MM.1S (cell line): ENCODE measurements at regions not wholly inside any gene's neighbourhood (a gene's known extent, or its start where the extent isn't known, plus 50 kb on each side); places are given as distances from the start of the nearest gene placed in this dataset.

Experiments
- DNase-seq: peaks from one replicate; pipeline ENCODE4 v3.0.0-alpha.2; 2015
- H2AFZ ChIP-seq: fragments of 300-600 bp; sonication (generic); 2 replicates; pipeline ENCODE4 v1.6.0; 2016; ENCODE audit warnings: antibody characterized with exemption, low read length
- H3F3A ChIP-seq: fragments of 300-600 bp; sonication (generic); 2 replicates; pipeline ENCODE4 v1.6.1; 2016; ENCODE audit warnings: mild to moderate bottlenecking, antibody characterized with exemption, low read length, moderate library complexity, mixed read lengths; ENCODE audit not compliant: insufficient read depth
- H3K27ac ChIP-seq: fragments of 300-600 bp; sonication (generic); 2 replicates; pipeline ENCODE4 v1.5.1; 2016; ENCODE audit warnings: mild to moderate bottlenecking, low read length
- H3K27me3 ChIP-seq: fragments of 300-600 bp; sonication (generic); replicated peaks from 2 replicates; pipeline ENCODE4 v1.6.0; 2016; ENCODE audit warnings: low read length; ENCODE audit not compliant: insufficient read depth
- H3K36me3 ChIP-seq: fragments of 300-600 bp; sonication (generic); replicated peaks from 2 replicates; pipeline ENCODE4 v1.6.1; 2016; ENCODE audit warnings: mild to moderate bottlenecking, low read length, mixed read lengths; ENCODE audit not compliant: insufficient read depth
- H3K4me1 ChIP-seq: fragments of 300-600 bp; sonication (generic); 2 replicates; pipeline ENCODE4 v1.6.1; 2016; ENCODE audit warnings: low read length, mixed read lengths
- H3K4me2 ChIP-seq: fragments of 300-600 bp; sonication (generic); 2 replicates; pipeline ENCODE4 v1.6.0; 2016; ENCODE audit warnings: low read depth, low read length
- H3K4me3 ChIP-seq: fragments of 300-600 bp; sonication (generic); 2 replicates; pipeline ENCODE4 v1.5.1; 2016; ENCODE audit warnings: low read length, mixed read lengths
- H3K79me2 ChIP-seq: fragments of 300-600 bp; sonication (generic); 2 replicates; pipeline ENCODE4 v1.6.1; 2016; ENCODE audit warnings: mixed run types, low read length, mixed read lengths
- H3K9ac ChIP-seq: fragments of 300-600 bp; sonication (generic); 2 replicates; pipeline ENCODE4 v1.6.1; 2016; ENCODE audit warnings: low read length, mixed read lengths
- H3K9me2 ChIP-seq: fragments of 300-600 bp; sonication (generic); replicated peaks from 2 replicates; pipeline ENCODE4 v1.6.1; 2016; ENCODE audit warnings: mild to moderate bottlenecking, low read length, mixed read lengths; ENCODE audit not compliant: insufficient read depth
- H3K9me3 ChIP-seq: fragments of 300-600 bp; sonication (generic); replicated peaks from 2 replicates; pipeline ENCODE4 v1.6.1; 2016; ENCODE audit warnings: mild to moderate bottlenecking, low read length, mixed read lengths; ENCODE audit not compliant: insufficient read depth
- H4K20me1 ChIP-seq: fragments of 300-600 bp; sonication (generic); 2 replicates; pipeline ENCODE4 v1.6.1; 2016; ENCODE audit warnings: mild to moderate bottlenecking, low read length, moderate library complexity, mixed read lengths; ENCODE audit not compliant: insufficient read depth
- CTCF ChIP-seq: fragments of 300-600 bp; sonication (generic); IDR thresholded peaks from 2 replicates; pipeline ENCODE4 v1.5.1; 2016; ENCODE audit warnings: antibody characterized with exemption, low read length, mixed read lengths
- EZH2 ChIP-seq: fragments of 300-600 bp; sonication (generic); optimal IDR thresholded peaks from 2 replicates; pipeline ENCODE3; 2017; ENCODE audit warnings: low read depth, mild to moderate bottlenecking, antibody characterized with exemption, low read length, mixed read lengths
- EZH2phosphoT487 ChIP-seq: fragments of 300-600 bp; sonication (generic); IDR thresholded peaks from 2 replicates; pipeline ENCODE4 v1.6.1; 2018; ENCODE audit warnings: antibody characterized with exemption, low read length

GRCh38 chr6:81384921-81385320 is 367.6 kb downstream of the TENT5A start:
- Histone ChIP-seq H3K4me1 (no peaks in the 10 kb centered on the region), H4K20me1 (no peaks in the 10 kb centered on the region), H3K36me3 (no peaks in the 10 kb centered on the region), H3K27ac (no peak overlapping the region), H2AFZ (no peak overlapping the region), H3K9ac (no peak overlapping the region), H3K4me3 (no peak overlapping the region), H3K9me3 (no peaks in the 10 kb centered on the region), H3K9me2 (no peaks in the 10 kb centered on the region), H3K4me2 (no peak overlapping the region), H3K79me2 (no peaks in the 10 kb centered on the region), H3F3A (no peaks in the 10 kb centered on the region), H3K27me3 (no peaks in the 10 kb centered on the region)
- DNase-seq, result no peak
- TF ChIP-seq CTCF (no peak), EZH2 (no peak), EZH2phosphoT487 (no peak)

DNA sequence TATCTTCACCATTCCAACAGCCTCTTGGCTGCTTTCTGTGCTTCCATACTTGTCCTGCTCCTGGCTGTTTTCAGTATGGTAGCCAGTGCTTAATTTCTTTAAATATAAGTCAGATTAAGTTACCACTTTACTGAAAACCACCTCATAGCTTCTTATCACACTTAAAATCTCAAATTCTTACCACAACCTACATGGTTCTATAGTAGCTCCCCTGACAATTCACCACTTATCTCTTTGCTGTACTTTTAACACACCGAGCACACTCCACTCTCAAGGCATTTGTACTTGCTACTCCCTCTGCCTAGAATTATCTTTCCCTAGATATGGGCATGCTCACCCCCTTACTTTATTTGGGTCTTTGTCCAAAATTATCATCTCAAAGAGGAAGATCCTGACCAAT is 369.0 kb downstream of the TENT5A start:
- Histone ChIP-seq H2AFZ (no peak overlapping the region), H3K4me1 (no peaks in the 10 kb centered on the region), H3K9me2 (no peaks in the 10 kb centered on the region), H3K9ac (no peak overlapping the region), H3F3A (no peaks in the 10 kb centered on the region), H3K27ac (no peak overlapping the region), H3K27me3 (no peaks in the 10 kb centered on the region), H3K9me3 (no peaks in the 10 kb centered on the region), H3K79me2 (no peaks in the 10 kb centered on the region), H3K36me3 (no peaks in the 10 kb centered on the region), H4K20me1 (no peaks in the 10 kb centered on the region), H3K4me2 (no peak overlapping the region), H3K4me3 (no peak overlapping the region)
- TF ChIP-seq EZH2, result no peak
- no peak for TF ChIP-seq CTCF
- no peak for TF ChIP-seq EZH2phosphoT487
- DNase-seq, result no peak

DNA sequence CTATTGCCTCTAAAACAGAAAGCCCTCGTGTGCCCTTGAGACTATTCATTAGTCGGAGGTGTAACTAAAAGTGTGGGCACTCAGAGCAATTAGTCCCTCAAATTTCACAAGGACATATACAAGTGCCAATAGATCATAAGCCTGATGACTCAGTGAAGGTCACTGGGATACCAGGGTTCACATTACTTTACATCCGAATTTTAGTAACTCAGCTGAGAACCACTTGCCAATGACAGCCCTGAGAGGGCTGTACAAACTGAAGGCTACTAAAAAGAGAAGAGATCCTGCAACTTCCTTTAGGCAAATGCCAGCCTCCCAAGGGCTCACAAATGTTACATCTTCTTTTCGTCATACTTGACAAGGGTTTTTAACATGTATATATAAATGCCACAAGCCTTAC is 369.6 kb downstream of the TENT5A start:
- no peak overlapping the region for H2AFZ ChIP-seq
- no peaks in the 10 kb centered on the region for H4K20me1 ChIP-seq
- H3K27ac ChIP-seq, result no peak overlapping the region
- no peaks in the 10 kb centered on the region for H3K4me1 ChIP-seq
- no peaks in the 10 kb centered on the region for H3K27me3 ChIP-seq
- H3K36me3 ChIP-seq, result no peaks in the 10 kb centered on the region
- TF ChIP-seq EZH2, result no peak
- no peak for TF ChIP-seq CTCF
- no peak for TF ChIP-seq EZH2phosphoT487
- no peaks in the 10 kb centered on the region for H3K9me3 ChIP-seq
- H3F3A ChIP-seq, result no peaks in the 10 kb centered on the region
- no peaks in the 10 kb centered on the region for H3K79me2 ChIP-seq
- H3K9me2 ChIP-seq, result no peaks in the 10 kb centered on the region
- H3K4me3 ChIP-seq, result no peak overlapping the region
- no peak overlapping the region for H3K4me2 ChIP-seq
- H3K9ac ChIP-seq, result no peak overlapping the region
- DNase-seq, result no peak
